ENCODE measurements at regions not wholly inside any gene's neighbourhood (a gene's known extent, or its start where the extent isn't known, plus 50 kb on each side); places are given as distances from the start of the nearest gene placed in this dataset.

DNA sequence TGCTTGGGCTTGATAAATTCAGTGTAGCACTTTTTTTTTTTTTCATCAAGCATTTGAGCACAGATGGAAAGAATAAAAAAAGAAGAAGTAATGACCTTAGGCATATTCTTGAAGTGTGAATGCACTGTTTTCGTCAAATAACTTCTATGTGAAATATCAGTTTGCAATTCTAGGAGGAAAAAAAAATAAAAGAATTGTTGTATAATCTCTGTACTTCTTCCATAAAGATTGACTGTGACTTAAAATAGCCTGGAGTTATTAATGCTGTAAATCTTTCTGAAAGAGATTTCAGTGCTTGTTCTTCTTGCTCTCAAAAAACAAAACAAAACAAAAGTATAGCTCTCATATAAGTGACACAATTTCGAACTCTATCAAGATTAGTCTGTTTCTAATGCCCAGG, 536.9 kb upstream of the ZNF608 start:
- Histone ChIP-seq H3K4me1 (ENCODE audit: control insufficient read depth, insufficient read depth, low read length) (no peaks in the 10 kb centered on the region), H3K27me3 (ENCODE audit: control insufficient read depth, insufficient read depth, low read length) (no peaks in the 10 kb centered on the region), H3K27ac (ENCODE audit: low read depth, low read length) (no peak overlapping the region), H3K9me3 (ENCODE audit: control insufficient read depth, insufficient read depth, low read length) (no peaks in the 10 kb centered on the region), H3K4me3 (ENCODE audit: low read depth, low read length) (no peak overlapping the region), H3K36me3 (ENCODE audit: control insufficient read depth, insufficient read depth, low read length) (no peaks in the 10 kb centered on the region)
- DNase-seq (ENCODE audit: low read depth in 4 of 6, low spot score in 6 of 6), result peak in 1 of 6 donors; percentile 23
- WGBS (ENCODE audit: insufficient coverage), result no CpG with 5 or more reads among the region's 2 CpGs

DNA sequence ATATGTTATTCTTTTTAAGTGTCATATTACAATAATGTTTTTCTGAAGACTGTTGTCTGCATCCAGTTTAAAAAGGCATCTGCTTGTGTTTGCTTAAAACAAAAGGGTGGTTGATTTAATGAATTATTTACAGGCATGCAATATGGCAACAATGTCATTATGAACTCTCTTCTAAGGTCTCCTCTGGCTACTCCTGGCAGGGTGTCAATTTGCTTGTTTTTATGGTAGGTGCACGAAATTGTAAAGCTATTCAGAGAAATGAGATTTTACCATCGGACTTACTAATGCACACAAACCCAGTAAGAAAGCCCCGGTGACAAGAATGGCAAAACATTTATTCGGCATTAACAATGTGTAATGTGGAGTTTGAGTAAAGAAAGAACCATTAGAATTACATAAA, 539.8 kb upstream of the ZNF608 start:
- Histone ChIP-seq H3K27me3 (ENCODE audit: control insufficient read depth, insufficient read depth, low read length) (no peaks in the 10 kb centered on the region), H3K36me3 (ENCODE audit: control insufficient read depth, insufficient read depth, low read length) (no peaks in the 10 kb centered on the region), H3K9me3 (ENCODE audit: control insufficient read depth, insufficient read depth, low read length) (no peaks in the 10 kb centered on the region), H3K27ac (ENCODE audit: low read depth, low read length) (no peak overlapping the region), H3K4me1 (ENCODE audit: control insufficient read depth, insufficient read depth, low read length) (no peaks in the 10 kb centered on the region), H3K4me3 (ENCODE audit: low read depth, low read length) (no peak overlapping the region)
- no CpG with 5 or more reads among the region's 4 CpGs for WGBS (ENCODE audit: insufficient coverage)
- DNase-seq (ENCODE audit: low read depth in 4 of 6, low spot score in 6 of 6), result peak in 2 of 6 donors; percentile 35 to 82

DNA sequence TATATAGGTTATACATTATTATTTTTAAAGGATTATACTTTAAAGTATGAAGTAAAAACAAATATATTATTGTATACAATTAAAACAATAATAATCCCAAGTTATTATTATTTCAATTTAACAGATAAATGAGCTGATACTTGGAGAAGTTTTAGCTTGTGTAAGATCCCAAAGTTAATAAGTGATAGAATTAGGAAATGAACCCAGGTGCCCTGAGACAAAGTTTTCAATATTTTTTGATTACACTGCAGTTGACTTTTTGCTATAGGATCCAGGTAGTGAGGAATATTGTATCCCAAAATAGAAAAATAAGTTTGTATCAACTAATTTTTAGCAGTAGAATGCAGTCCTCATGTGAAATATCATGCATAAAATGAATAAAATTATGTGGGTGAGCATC, 543.2 kb upstream of the ZNF608 start:
- no peak for DNase-seq (ENCODE audit: low read depth in 4 of 6, low spot score in 6 of 6)
- Histone ChIP-seq H3K4me1 (ENCODE audit: control insufficient read depth, insufficient read depth, low read length) (no peaks in the 10 kb centered on the region), H3K4me3 (ENCODE audit: low read depth, low read length) (no peak overlapping the region), H3K27me3 (ENCODE audit: control insufficient read depth, insufficient read depth, low read length) (no peaks in the 10 kb centered on the region), H3K9me3 (ENCODE audit: control insufficient read depth, insufficient read depth, low read length) (no peaks in the 10 kb centered on the region), H3K27ac (ENCODE audit: low read depth, low read length) (no peak overlapping the region), H3K36me3 (ENCODE audit: control insufficient read depth, insufficient read depth, low read length) (no peaks in the 10 kb centered on the region)

DNA sequence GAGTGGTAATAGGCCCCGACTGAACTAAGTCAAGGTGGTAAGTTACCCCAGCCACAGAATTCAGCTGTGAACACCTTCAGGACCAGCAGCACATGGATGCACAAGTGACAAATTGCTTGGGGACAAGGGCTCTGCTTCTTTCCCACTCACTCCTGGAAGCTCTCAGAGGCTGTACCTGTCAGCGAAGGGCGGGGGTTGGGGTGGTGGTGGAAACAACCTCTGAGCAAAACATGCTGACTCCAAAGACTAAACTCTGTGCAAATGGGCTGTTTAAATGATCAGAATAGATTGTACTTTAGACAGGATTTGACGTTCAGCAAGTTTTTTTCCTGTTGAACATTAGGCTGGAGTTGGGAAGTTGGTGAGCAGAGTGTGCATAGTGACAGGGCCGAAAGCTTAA, 544.5 kb upstream of the ZNF608 start:
- no peaks in the 10 kb centered on the region for H3K27me3 ChIP-seq (ENCODE audit: control insufficient read depth, insufficient read depth, low read length)
- 83% methylated on average over 3 of the region's 5 CpGs for WGBS (ENCODE audit: insufficient coverage)
- H3K36me3 ChIP-seq (ENCODE audit: control insufficient read depth, insufficient read depth, low read length), result no peaks in the 10 kb centered on the region
- no peak for DNase-seq (ENCODE audit: low read depth in 4 of 6, low spot score in 6 of 6)
- H3K9me3 ChIP-seq (ENCODE audit: control insufficient read depth, insufficient read depth, low read length), result no peaks in the 10 kb centered on the region
- no peak overlapping the region for H3K4me3 ChIP-seq (ENCODE audit: low read depth, low read length)
- no peak overlapping the region for H3K27ac ChIP-seq (ENCODE audit: low read depth, low read length)
- no peaks in the 10 kb centered on the region for H3K4me1 ChIP-seq (ENCODE audit: control insufficient read depth, insufficient read depth, low read length)

DNA sequence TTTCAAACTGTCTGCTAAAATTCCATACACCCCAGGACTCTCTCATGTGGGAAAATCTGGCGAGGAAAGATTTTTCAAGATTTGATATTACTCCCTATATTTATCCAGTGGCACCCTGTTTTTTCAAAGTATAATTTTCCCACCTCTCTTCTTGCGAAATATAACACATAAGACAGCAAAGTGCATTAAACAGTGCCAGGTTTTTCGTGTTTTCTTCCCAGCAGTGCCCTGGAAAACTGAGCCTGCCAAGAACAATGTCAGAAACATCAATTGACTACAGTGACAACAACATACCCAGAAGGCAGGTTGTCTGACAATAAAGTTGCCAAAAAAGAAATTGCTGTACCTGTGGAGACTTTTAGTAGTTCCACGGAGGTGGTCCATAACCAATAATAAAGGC, 545.0 kb upstream of the ZNF608 start:
- no peaks in the 10 kb centered on the region for H3K9me3 ChIP-seq (ENCODE audit: control insufficient read depth, insufficient read depth, low read length)
- no peaks in the 10 kb centered on the region for H3K36me3 ChIP-seq (ENCODE audit: control insufficient read depth, insufficient read depth, low read length)
- no peaks in the 10 kb centered on the region for H3K4me1 ChIP-seq (ENCODE audit: control insufficient read depth, insufficient read depth, low read length)
- WGBS (ENCODE audit: insufficient coverage), result 54% methylated on average over 4 of the region's 4 CpGs
- no peak overlapping the region for H3K4me3 ChIP-seq (ENCODE audit: low read depth, low read length)
- H3K27me3 ChIP-seq (ENCODE audit: control insufficient read depth, insufficient read depth, low read length), result no peaks in the 10 kb centered on the region
- DNase-seq (ENCODE audit: low read depth in 4 of 6, low spot score in 6 of 6), result peak in 2 of 6 donors; percentile 28 to 62
- H3K27ac ChIP-seq (ENCODE audit: low read depth, low read length), result no peak overlapping the region

DNA sequence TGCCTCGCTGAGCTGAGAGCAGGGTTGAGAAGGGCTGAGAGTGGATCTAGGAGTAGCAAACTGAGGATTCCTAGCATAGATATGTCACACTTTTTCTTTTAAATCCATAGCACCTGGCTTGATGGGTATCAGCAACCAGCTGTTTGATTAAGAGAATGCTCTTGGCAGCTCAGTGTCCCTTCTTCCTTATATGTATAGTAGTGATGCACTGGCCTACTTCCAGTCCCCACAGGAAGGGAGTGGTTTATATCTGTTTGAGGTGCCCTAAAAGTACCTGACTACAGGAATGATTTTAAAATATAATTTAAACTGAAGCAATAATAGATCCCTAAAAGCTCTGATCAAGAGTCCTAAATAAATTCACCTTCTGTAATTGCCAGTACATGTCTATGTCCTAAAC, 546.8 kb upstream of the ZNF608 start:
- Histone ChIP-seq H3K27me3 (ENCODE audit: control insufficient read depth, insufficient read depth, low read length) (no peaks in the 10 kb centered on the region), H3K4me3 (ENCODE audit: low read depth, low read length) (no peak overlapping the region), H3K4me1 (ENCODE audit: control insufficient read depth, insufficient read depth, low read length) (no peaks in the 10 kb centered on the region), H3K9me3 (ENCODE audit: control insufficient read depth, insufficient read depth, low read length) (no peaks in the 10 kb centered on the region), H3K36me3 (ENCODE audit: control insufficient read depth, insufficient read depth, low read length) (no peaks in the 10 kb centered on the region), H3K27ac (ENCODE audit: low read depth, low read length) (no peak overlapping the region)
- WGBS (ENCODE audit: insufficient coverage), result no CpG with 5 or more reads among the region's 1 CpG
- no peak for DNase-seq (ENCODE audit: low read depth in 4 of 6, low spot score in 6 of 6)

DNA sequence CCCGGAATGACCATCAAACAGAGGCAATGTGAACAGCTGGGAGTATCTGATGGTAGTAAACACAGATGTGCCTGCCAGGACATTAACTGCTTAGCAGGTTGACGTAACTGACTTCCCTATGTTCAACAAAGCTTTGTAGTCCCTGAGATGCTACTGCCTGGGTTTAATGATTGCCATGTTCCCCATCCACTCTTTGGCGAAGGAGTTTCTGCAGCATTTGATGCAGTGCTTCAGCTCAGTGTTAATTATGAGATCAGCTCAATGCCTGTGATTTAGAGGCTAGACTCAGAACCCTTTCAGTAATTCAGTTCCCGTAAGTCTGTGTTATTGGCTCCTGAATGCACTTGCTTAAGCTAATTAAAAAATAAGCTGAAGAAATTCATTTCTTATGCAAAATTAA, 547.3 kb upstream of the ZNF608 start:
- H3K9me3 ChIP-seq (ENCODE audit: control insufficient read depth, insufficient read depth, low read length), result no peaks in the 10 kb centered on the region
- H3K4me3 ChIP-seq (ENCODE audit: low read depth, low read length), result no peak overlapping the region
- WGBS (ENCODE audit: insufficient coverage), result 57% methylated on average over 2 of the region's 4 CpGs
- H3K27me3 ChIP-seq (ENCODE audit: control insufficient read depth, insufficient read depth, low read length), result no peaks in the 10 kb centered on the region
- no peaks in the 10 kb centered on the region for H3K4me1 ChIP-seq (ENCODE audit: control insufficient read depth, insufficient read depth, low read length)
- peak in 4 of 6 donors; percentile 28 to 94 (median 53) for DNase-seq (ENCODE audit: low read depth in 4 of 6, low spot score in 6 of 6)
- no peak overlapping the region for H3K27ac ChIP-seq (ENCODE audit: low read depth, low read length)
- no peaks in the 10 kb centered on the region for H3K36me3 ChIP-seq (ENCODE audit: control insufficient read depth, insufficient read depth, low read length)

DNA sequence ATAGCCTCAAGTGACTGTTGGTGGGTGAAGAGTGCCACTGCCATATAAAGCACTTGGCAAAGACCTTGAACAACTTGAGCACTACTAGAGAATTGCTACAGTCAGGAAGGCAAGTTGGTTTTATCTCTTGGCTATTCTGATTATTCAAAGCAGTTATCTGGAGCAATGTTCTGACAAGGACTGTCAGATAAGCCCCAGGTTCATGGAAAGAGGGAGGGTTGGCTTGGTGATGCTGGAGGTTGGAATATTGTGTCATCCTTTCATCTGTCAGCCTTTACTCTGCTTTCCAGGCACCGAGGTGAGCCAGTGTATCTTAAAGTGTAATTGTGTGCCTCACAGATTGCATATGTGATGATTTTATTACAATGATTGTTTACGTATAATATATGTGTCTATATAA, 548.4 kb upstream of the ZNF608 start:
- Histone ChIP-seq H3K9me3 (ENCODE audit: control insufficient read depth, insufficient read depth, low read length) (no peaks in the 10 kb centered on the region), H3K27ac (ENCODE audit: low read depth, low read length) (no peak overlapping the region), H3K4me1 (ENCODE audit: control insufficient read depth, insufficient read depth, low read length) (no peaks in the 10 kb centered on the region), H3K27me3 (ENCODE audit: control insufficient read depth, insufficient read depth, low read length) (no peaks in the 10 kb centered on the region), H3K36me3 (ENCODE audit: control insufficient read depth, insufficient read depth, low read length) (no peaks in the 10 kb centered on the region), H3K4me3 (ENCODE audit: low read depth, low read length) (no peak overlapping the region)
- DNase-seq (ENCODE audit: low read depth in 4 of 6, low spot score in 6 of 6), result no peak
- WGBS (ENCODE audit: insufficient coverage), result no CpG with 5 or more reads among the region's 2 CpGs

DNA sequence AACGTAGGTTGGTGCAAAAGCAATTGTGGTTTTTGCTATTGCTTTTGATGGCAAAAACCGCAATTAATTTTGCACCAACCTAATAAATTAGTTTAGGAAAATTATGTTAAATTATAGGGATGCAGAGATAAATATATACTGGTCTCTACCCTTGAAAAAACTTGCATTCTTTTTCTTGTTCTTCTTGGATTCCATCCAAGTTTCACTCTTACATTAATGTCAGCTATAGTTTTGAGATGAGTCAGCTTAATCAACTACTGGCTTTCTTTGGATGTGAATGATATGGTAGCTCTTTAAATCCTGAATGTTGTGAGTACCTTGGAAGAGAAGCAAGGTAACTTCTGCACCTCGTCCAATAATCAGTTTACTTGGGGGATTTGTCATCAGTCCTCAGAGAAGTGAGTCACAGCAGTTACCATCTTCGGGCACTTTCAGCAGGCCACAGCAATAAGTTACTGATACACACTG, 549.0 kb upstream of the ZNF608 start:
- Histone ChIP-seq H3K9me3 (ENCODE audit: control insufficient read depth, insufficient read depth, low read length) (no peaks in the 10 kb centered on the region), H3K36me3 (ENCODE audit: control insufficient read depth, insufficient read depth, low read length) (no peaks in the 10 kb centered on the region), H3K27me3 (ENCODE audit: control insufficient read depth, insufficient read depth, low read length) (no peaks in the 10 kb centered on the region), H3K27ac (ENCODE audit: low read depth, low read length) (no peak overlapping the region), H3K4me1 (ENCODE audit: control insufficient read depth, insufficient read depth, low read length) (no peaks in the 10 kb centered on the region), H3K4me3 (ENCODE audit: low read depth, low read length) (no peak overlapping the region)
- no peak for DNase-seq (ENCODE audit: low read depth in 4 of 6, low spot score in 6 of 6)
- WGBS (ENCODE audit: insufficient coverage), result no CpG with 5 or more reads among the region's 4 CpGs

DNA sequence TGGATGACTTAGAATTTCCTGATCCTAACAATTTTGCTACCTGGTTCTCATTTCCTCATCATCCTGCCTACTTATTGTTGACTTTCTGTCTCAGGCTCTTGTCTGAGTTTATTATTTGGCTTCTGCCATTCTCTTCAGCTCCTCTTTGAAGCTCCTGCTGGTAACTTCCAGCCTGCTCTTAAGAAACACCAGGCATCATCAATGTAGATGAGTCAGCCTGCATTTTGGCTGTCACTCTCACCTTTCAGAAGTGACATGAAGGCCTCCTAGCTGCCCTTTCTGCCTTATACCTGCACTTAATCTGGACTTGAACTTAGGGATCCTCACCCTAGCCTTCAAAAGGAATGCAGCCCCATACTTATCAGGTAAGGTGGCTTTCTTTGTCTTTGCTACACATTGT, 551.8 kb upstream of the ZNF608 start:
- H3K27me3 ChIP-seq (ENCODE audit: control insufficient read depth, insufficient read depth, low read length), result no peaks in the 10 kb centered on the region
- H3K4me1 ChIP-seq (ENCODE audit: control insufficient read depth, insufficient read depth, low read length), result no peaks in the 10 kb centered on the region
- no peak overlapping the region for H3K27ac ChIP-seq (ENCODE audit: low read depth, low read length)
- no peak overlapping the region for H3K4me3 ChIP-seq (ENCODE audit: low read depth, low read length)
- no peaks in the 10 kb centered on the region for H3K36me3 ChIP-seq (ENCODE audit: control insufficient read depth, insufficient read depth, low read length)
- H3K9me3 ChIP-seq (ENCODE audit: control insufficient read depth, insufficient read depth, low read length), result no peaks in the 10 kb centered on the region
- no peak for DNase-seq (ENCODE audit: low read depth in 4 of 6, low spot score in 6 of 6)
